GM18508 (cell line): ENCODE measurements at regions not wholly inside any gene's neighbourhood (a gene's known extent, or its start where the extent isn't known, plus 50 kb on each side); places are given as distances from the start of the nearest gene placed in this dataset.
"Not testable (repeated sequence)": the region's sequence is repeated elsewhere in the genome, so short reads cannot be mapped to it uniquely, and the experiment has no call there.

Source experiments
- ATAC-seq: cut with Tn5 transposase; IDR thresholded peaks from one replicate; pipeline ENCODE4 v1.9.1; 2021; ENCODE audit warnings: moderate number of reproducible peaks; ENCODE audit not compliant: insufficient read depth, unreplicated experiment

DNA sequence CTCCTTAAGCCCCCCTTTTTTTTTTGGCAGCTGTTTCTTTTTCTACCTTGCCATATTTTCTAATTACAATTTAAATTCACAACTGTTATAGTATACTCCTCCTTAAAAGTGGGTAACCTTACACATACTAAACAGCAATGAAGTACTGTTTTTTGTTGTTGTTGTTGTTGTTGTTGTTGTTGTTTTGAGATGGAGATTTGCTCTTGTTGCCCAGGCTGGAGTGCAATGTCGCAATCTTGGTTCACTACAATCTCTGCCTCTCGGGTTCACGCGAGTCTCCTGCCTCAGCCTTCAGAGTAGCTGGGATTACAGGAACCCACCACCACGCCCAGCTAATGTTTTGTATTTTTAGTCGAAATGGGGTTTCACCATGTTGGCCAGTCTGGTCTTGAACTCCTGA is 669.1 kb upstream of the CDH6 start:
- ATAC-seq, result no peak

DNA sequence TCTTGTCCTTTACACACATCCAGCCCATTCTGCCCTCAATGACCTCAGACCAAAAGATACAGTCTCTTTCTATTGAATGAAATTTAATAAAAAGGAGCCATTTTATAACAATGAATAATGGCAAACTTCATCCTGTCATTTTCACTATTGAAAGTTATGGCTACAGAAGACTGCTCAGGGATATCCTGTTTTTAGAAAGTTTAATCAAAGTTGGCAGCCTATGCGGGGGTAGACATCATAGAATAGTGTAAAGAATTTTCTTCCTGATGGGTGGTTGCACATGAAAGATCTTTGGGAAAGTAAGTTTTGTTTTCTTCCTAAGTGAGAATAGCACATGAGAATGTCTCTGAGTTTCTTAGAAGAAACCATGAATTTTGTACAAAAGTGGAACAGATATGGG is 670.4 kb upstream of the CDH6 start:
- no peak for ATAC-seq

DNA sequence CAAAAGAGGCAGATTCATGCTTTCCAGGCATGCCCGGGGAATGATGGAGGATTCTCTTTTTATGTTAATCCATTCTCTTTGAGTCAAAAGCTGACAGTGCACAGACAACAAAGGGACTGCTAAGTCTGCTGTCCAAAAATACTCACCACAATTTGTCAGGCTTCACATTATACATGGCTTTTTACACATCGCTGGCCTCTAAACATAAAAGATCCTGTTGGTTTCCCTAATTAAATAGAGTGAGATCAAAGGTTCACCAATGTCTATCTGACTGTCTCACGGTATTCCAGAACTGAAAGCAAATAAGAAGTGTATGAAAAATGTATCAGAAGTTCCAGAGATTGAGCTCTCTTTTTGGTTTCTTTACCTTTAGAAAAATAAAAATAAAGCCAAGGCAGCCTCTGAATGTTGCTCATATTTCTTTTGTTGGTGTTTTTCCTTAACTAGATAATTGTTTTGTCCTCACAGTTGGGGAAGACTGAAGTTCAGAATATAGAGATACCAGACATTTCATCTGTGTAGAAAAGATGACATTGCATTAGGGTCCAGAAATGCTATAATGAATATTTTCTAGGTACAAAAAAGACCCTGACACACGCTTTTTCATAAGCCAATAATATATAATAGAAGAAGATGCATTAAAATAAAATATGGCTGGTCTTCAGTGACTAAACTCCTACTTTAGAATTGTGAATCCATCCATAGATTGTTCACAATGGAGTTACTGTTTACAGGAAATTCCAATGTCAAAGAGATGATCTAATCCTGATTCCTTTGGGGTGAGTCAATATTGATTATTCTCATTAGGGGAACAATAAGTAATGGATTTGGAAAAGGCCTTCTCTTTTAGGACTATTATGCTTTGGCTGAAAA is 688.2 kb upstream of the CDH6 start:
- no peak for ATAC-seq

DNA sequence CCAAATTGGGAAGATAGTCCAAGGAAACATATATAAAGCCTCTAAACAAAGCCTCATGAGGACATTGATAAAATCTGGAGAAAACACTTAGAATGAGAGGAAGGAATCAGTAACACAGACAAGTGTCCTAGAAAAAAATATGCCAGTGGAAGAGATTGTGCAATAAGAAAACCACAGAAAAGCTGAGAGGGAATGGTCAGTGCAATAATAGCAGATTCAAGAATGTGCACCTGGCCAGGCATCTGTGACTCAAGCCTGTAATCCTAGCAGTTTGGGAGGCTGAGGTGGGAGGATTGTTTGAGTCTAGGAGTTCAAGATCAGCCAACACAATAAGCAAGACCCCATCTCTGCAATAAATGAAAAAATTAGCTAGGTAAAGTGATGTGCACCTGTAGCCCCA is 691.2 kb upstream of the CDH6 start:
- ATAC-seq, result no peak

DNA sequence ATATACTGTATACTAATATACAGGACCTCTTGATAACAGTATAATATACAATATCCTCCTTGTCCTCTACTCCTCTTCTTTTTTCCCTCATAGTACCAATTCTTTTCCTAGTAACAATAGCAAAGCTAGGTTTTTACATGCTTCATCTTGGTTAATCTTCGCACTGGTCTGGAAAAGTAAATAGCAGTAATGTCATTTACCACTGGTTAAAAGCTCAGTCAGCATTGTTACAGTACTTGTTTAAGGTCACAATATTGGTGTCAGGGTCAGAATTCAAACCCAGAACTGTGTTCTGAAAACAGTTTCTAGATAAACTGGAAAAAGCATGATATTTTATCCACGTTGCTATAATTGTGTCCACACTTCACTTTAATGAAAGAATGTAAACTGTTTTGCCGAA is 692.4 kb upstream of the CDH6 start:
- ATAC-seq, result no peak

DNA sequence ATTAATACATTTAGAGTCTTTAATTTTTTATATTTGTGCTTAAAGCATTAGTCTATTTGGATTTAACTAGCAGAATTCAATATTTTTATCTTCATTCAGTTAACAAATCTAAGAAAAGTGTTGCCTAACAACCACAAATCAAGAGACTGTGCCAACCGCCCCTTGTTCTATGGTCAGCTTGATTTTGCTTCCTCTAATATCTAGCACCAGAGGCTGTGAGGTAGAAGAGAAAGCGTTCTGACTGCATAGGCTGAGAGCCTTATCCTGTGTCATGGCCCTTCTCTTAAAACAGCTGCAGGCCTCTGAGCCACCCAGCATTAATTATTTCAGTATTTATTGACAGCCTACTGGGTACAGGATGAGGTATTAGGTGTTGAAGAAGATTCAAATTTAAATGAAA is 693.0 kb upstream of the CDH6 start:
- no peak for ATAC-seq

DNA sequence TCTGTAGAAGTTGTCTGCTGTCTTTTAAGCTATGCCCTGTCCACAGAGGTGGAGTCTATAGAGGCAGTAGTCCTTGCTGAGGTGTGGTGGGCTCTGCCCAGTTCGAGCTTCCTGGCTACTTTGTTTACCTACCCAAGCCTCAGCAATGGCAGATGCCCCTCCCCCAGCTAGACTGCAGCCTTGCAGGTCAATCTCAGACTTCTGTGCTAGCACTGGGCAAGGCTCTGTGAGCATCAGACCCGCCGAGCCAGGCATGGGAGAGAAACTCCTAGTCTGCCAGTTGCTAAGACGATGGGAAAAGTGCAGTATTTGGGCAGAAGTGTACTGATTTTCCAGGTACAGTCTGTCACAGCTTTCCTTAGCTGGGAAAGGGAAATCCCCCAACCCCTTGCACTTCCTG is 694.1 kb upstream of the CDH6 start:
- no peak for ATAC-seq

DNA sequence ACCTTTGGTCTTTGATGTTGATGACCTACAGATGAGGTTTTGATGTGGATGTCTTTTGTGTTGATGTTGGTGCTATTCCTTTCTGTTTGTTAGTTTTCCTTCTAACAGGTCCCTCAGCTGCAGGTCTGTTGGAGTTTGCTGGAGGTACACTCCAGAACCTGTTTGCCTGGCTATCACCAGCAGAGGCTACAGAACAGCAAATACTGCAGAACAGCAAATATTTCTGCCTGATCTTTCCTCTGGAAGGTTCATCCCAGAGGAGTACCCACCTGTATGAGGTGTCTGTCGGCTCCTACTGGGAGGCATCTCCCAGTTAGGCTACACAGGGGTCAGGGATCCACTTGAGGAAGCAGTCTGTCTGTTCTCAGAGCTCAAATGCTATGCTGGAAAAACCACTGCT is 694.5 kb upstream of the CDH6 start:
- no peak for ATAC-seq

DNA sequence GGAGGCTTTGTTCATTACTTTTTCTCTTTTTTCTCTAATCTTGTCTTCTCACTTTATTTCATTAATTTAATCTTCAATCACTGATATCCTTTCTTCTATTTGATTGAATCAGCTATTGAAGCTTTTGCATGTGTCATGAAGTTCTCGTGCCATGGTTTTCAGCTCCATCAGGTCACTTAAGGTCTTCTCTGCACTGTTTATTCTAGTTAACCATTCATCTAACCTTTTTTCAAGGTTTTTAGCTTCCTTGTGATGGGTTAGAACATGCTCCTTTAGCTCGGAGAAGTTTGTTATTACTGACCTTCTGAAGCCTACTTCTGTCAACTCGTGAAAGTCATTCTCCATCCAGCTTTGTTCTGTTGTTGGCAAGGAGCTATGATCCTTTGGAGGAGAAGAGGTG is 695.0 kb upstream of the CDH6 start:
- not testable (repeated sequence) for ATAC-seq

DNA sequence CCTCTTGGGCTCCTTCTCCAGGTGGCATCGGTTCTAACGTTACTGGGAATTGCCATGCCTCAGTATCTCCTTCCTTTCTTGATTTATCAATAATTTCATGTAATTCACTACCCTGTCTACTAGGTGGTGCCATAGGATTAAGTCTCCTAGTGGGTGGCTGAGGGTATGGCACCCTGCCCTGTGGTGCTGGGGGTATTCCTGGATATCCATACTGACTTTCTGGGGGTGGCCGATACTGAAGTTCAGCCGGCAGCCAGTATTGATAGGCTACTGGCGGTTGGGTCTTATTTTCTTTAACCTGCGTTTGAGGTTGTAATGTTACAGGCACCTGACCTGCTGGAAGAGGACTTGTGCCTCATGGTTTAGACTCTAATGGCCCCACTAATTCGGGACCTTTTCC is 699.4 kb upstream of the CDH6 start:
- not testable (repeated sequence) for ATAC-seq

DNA sequence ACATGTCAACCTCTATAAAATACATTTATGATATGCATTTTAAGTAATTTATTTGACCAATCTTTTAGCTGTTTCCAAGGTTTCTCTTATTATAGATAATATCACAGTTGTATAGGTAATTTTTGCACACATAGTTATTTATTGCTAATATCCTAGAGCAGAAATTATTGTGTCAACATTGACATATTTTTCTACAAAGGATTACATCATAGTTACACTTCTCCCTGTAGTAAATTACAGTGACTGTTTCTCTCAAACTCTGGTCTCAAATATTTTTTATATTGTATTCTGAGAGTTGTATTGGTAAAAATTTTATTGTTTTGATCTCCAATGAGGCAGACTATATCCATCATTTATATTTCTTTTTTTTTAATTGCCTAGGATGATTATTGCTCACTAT is 714.4 kb upstream of the CDH6 start:
- no peak for ATAC-seq

DNA sequence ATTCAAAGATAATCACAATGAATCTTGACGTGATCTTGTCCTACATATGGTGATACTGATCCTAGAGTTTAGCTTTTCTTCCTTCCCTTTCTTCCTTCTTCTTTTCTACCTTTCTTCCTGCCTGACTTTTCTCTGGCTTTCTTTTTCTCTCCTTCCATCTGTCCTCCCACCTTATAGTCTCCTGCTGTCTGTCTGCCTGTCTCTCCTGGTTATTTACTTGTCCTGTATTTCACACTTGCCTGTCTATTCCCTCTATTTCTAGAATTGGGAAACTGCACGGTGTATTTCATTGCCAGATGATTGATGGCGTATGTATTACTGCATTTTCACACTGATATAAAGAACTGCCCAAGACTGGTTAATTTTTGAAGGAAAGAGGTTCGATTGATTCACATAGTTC is 718.1 kb upstream of the CDH6 start:
- ATAC-seq, result no peak

DNA sequence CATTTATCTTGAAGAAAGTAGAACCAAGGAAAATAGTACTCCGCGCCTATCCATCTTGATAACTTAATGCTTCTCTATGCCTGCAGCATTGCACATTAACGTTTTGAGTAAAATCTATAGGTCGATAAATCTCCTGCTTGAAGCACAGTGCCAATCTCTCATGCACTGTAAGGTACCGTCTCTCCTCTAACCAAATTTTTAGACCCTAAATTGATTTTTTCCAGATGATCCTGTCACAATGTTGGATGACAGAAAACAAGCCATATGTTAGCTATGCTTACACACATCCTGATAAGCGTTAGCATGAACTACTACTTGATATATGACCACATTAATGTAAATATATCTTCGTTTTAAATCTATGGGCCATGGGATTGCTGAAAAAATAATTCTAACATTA is 723.8 kb upstream of the CDH6 start:
- no peak for ATAC-seq

DNA sequence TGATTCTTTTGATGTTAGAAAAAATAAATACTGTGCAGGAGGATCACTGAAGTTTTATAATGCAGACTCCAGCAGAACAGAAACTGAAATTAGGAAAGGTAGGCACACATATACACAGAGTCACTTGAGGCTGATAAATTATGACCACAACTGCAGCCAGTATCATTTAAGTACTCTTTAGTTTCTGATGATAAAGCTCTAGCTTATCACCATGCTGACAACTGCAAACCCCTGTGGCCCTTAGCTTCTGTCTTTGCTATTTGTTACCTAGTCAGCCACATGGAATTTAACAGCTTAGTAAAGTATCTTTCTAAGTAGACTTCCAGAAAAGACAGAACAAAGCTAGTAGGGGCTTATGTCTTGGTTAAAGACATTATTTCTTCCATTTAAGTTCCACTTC is 734.8 kb upstream of the CDH6 start:
- ATAC-seq, result no peak

DNA sequence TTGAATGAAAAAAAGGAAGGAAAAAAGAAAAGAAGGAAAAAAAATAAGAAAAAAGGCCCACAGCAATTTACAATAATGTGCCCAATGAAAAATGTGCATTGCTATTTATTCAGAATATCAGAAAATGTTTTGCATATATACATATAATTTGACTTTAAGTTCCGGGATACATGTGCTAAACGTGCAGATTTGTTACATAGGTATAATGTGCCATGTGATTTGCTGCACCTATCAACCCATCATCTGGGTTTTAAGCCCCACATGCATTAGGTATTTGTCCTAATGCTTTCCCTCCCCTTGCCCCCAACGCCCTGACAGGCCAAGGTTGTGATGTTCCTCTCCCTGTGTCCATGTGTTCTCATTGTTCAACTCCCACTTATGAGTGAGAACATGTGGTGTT is 738.0 kb upstream of the CDH6 start:
- not testable (repeated sequence) for ATAC-seq

DNA sequence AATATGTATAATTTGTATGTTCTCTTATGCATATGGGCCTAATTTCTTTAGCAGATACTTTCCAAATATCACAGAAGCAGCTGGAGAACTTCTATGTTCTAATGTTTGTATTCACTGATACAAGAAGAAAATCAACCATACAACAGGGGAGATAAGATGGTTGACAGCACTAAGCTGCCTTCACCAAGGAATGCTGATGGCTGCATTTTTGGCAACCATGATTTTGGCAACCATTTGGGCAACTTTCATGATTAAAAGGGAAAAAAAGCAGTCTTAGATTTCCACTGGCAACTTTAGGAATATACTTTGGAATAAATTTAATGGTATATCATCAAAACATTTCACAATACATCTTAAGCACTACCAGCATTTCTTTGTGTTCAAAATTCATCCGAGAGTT is 740.3 kb upstream of the CDH6 start:
- no peak for ATAC-seq

DNA sequence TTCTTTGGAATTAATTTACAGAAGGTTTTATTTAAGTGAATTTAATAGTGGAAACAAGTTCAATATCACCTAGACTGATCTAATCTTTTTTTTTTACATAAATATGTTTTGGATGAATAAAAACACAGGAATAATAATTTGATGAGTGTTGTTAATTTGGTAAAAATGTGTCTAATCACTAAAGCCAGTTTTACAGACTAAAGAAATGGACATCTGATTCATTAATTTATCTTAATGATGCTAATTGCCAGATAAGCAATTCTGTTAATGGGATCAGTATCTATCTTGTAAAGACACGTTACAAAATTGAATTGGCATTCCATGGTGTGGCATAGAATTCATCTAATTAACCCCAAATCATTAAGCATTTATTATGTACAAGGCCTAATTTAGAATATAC is 743.3 kb upstream of the CDH6 start:
- ATAC-seq, result no peak

DNA sequence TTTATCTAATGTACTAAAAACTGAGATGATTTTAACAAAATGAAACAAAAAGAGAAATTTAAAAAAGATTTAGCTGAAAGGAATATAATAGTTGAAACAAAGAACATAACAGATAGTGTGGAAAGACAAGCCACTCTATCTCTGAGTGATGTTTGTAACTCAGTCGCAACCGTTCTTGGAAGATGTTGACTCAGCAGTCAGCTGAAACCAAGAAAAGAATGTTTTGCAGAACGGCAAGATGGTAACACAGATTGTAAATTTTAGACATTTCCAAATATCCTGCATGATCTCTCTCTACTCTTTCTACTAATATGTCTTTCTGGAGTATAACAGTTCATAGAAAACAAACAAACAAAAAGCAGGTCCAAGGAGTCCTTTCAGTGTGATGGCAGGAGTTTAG is 746.1 kb upstream of the CDH6 start:
- ATAC-seq, result no peak

DNA sequence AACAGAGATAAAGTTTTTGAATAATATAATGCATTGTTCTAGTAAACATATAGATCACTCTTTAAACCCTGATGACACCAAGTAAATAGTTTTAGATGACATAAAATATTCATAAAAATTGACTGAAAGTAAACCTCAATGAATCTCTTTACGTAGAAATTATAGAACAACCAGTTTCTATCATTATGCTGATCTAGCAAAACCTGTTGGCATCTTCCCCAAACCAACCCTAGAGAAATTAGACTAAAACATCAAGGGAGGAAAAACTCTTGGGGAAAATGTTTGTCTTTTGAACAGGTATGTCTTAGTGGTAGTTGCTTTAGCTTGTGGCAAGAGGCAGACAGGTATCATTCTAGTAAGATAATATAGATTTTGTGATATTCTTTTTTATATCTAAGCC is 747.0 kb upstream of the CDH6 start:
- ATAC-seq, result no peak

DNA sequence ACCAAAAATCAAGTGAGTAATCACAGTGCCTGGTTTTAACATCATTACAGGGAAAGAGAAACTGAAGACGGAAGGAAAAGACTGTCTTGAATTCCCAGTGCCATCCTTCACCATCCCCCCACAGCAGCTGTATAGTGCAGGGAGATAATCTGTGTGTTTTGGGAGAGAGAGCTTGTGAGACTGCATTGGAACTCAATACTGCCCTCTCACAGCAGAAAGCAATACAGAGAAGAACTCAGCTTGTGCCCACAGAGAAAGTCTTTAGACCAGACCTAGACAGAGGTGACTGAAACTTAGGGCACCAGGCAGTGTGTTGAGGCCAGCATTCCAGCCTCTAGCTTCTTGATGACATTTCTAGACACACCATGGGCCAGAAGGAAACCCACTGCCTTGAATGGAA is 754.7 kb upstream of the CDH6 start:
- ATAC-seq, result no peak

DNA sequence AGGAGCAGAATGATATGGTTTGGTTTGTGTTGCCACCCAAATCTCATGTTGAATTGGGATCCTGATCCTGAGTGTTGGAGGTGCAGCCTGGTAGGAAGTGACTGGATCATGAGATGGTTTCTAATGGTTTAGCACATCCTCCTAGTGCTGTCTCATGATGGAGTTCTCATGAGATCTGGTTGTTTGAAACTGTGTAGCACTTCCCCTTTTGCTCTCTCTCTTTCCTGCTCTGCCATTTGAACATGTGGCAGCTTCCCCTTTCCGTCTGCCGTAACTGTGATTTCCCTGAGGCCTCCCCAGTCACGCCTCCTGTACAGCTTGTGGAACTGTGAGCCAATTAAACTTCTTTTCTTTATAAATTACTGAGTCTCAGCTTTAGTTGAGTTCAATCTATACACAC is 756.8 kb upstream of the CDH6 start:
- ATAC-seq, result no peak

DNA sequence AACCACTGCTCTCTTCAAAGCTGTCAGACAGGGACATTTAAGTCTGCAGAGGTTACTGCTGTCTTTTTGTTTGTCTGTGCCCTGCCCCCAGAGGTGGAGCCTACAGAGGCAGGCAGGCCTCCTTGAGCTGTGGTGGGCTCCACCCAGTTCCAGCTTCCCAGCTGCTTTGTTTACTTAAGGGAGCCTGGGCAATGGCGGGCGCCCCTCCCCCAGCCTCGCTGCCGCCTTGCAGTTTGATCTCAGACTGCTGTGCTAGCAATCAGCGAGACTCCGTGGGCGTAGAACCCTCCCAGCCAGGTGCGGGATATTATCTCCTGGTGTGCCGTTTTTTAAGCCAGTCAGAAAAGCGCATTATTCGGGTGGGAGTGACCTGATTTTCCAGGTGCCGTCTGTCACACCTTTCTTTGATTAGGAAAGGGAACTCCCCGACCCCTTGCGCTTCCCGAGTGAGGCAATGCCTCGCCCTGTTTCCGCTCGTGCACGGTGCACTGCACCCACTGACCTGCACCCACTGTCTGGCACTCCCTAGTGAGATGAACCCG is 764.5 kb upstream of the CDH6 start:
- ATAC-seq, result not testable (repeated sequence)
